PC-9 (cell line): ENCODE measurements at regions not wholly inside any gene's neighbourhood (a gene's known extent, or its start where the extent isn't known, plus 50 kb on each side); places are given as distances from the start of the nearest gene placed in this dataset.

Source experiments
- CTCF ChIP-seq: fragments of 200-600 bp; sonication (generic); conservative IDR thresholded peaks from 2 replicates; pipeline ENCODE4 v1.6.1; 2017; ENCODE audit warnings: mixed run types, antibody characterized with exemption, mild to moderate bottlenecking, moderate library complexity
- EZH2 ChIP-seq: fragments of 200-600 bp; sonication (generic); IDR thresholded peaks from 2 replicates; pipeline ENCODE4 v1.8.0; 2017; ENCODE audit warnings: antibody characterized with exemption, low read depth

- no peak for TF ChIP-seq CTCF
- TF ChIP-seq EZH2 = no peak
Observed at GRCh38 chr1:67923074-67923473, 89.8 kb upstream of the GNG12 start.
